ENCODE measurements at regions not wholly inside any gene's neighbourhood (a gene's known extent, or its start where the extent isn't known, plus 50 kb on each side); places are given as distances from the start of the nearest gene placed in this dataset.

DNA sequence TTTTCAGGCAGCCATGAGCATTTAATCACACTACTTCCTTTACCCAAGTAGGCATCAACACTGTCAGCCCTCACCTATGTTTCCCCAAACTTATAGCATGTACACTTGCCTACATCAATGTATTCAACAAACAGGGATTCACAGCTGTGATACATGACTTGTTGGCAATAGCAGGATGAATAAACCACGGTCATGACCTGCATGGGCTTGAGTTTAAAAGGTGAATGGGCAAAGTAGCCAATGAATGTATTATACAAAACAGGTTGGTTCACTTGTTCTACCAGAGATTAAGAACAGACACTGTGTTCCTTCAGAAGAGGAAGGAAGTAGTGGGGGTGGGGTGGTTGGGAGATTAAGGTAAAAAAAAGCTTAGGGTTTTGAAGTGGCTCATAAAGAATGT, 861.9 kb upstream of the SEMA6D start:
- Histone ChIP-seq H2AFZ (ENCODE audit: low read depth, low read length, severe bottlenecking) (no peak overlapping the region), H3K9me3 (ENCODE audit: insufficient read depth, low read length) (no peaks in the 10 kb centered on the region), H4K20me1 (ENCODE audit: low read depth, low read length) (no peaks in the 10 kb centered on the region), H3K36me3 (ENCODE audit: low read length) (no peaks in the 10 kb centered on the region), H3K9ac (ENCODE audit: low read length) (no peak overlapping the region), H3F3A (ENCODE audit: insufficient read depth) (no peaks in the 10 kb centered on the region), H3K9me2 (replicated peaks; ENCODE audit: insufficient read depth, low read length) (no peaks in the 10 kb centered on the region), H3K27ac (ENCODE audit: low read depth, low read length) (no peak overlapping the region), H3K4me3 (ENCODE audit: insufficient read depth, low read length, poor library complexity, severe bottlenecking) (no peak overlapping the region), H3K79me2 (ENCODE audit: insufficient read depth, low read length) (no peaks in the 10 kb centered on the region), H3K4me2 (ENCODE audit: low read depth, low read length, poor library complexity, severe bottlenecking) (no peak overlapping the region), H3K27me3 (ENCODE audit: low read length) (no peaks in the 10 kb centered on the region)
- no peak for TF ChIP-seq EZH2phosphoT487 (conservative IDR thresholded peaks at IDR 0.05; ENCODE audit: low read length)

DNA sequence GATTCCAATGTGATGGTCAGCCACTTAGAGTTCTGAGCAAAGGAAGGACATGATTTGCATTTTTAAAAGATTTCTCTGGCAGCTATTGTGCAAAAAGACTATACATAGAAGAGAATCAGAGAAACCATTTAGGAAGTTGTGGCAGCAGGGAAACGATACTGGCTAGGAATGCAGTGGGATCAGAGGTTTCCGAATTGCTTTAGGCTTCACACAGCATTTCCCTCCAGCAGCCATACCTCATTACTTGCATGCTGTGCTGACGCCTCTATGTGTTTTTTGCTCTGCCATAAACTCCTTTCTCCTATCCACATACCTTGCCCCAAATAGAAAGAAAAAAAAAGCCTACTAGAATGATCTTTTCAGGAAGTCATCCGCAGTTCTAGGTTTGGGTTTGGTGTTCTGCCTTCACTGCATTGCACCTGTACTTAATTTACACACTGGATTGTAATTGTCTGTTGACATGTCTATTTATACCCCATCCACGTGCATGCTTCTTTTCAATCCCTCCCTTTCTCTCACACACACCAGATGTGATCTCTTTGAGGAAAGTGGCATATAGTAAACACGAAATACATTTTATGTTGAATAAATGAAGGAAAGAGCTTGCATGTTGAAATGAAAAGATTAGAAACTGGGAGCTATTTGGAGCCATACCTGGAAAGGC, 860.3 kb upstream of the SEMA6D start:
- Histone ChIP-seq H3K79me2 (ENCODE audit: insufficient read depth, low read length) (no peaks in the 10 kb centered on the region), H3K36me3 (ENCODE audit: low read length) (no peaks in the 10 kb centered on the region), H3K9me3 (ENCODE audit: insufficient read depth, low read length) (no peaks in the 10 kb centered on the region), H3F3A (ENCODE audit: insufficient read depth) (no peaks in the 10 kb centered on the region), H4K20me1 (ENCODE audit: low read depth, low read length) (no peaks in the 10 kb centered on the region), H3K9ac (ENCODE audit: low read length) (no peak overlapping the region), H3K4me3 (ENCODE audit: insufficient read depth, low read length, poor library complexity, severe bottlenecking) (no peak overlapping the region), H3K27ac (ENCODE audit: low read depth, low read length) (no peak overlapping the region), H2AFZ (ENCODE audit: low read depth, low read length, severe bottlenecking) (no peak overlapping the region), H3K27me3 (ENCODE audit: low read length) (no peaks in the 10 kb centered on the region), H3K9me2 (replicated peaks; ENCODE audit: insufficient read depth, low read length) (no peaks in the 10 kb centered on the region), H3K4me2 (ENCODE audit: low read depth, low read length, poor library complexity, severe bottlenecking) (no peak overlapping the region)
- TF ChIP-seq, protein P1, sequence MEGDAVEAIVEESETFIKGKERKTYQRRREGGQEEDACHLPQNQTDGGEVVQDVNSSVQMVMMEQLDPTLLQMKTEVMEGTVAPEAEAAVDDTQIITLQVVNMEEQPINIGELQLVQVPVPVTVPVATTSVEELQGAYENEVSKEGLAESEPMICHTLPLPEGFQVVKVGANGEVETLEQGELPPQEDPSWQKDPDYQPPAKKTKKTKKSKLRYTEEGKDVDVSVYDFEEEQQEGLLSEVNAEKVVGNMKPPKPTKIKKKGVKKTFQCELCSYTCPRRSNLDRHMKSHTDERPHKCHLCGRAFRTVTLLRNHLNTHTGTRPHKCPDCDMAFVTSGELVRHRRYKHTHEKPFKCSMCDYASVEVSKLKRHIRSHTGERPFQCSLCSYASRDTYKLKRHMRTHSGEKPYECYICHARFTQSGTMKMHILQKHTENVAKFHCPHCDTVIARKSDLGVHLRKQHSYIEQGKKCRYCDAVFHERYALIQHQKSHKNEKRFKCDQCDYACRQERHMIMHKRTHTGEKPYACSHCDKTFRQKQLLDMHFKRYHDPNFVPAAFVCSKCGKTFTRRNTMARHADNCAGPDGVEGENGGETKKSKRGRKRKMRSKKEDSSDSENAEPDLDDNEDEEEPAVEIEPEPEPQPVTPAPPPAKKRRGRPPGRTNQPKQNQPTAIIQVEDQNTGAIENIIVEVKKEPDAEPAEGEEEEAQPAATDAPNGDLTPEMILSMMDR (IDR thresholded peaks at IDR 0.05; ENCODE audit: insufficient read depth, low read length, poor library complexity, severe bottlenecking): no peak
- no peak for TF ChIP-seq EZH2phosphoT487 (conservative IDR thresholded peaks at IDR 0.05; ENCODE audit: low read length)

DNA sequence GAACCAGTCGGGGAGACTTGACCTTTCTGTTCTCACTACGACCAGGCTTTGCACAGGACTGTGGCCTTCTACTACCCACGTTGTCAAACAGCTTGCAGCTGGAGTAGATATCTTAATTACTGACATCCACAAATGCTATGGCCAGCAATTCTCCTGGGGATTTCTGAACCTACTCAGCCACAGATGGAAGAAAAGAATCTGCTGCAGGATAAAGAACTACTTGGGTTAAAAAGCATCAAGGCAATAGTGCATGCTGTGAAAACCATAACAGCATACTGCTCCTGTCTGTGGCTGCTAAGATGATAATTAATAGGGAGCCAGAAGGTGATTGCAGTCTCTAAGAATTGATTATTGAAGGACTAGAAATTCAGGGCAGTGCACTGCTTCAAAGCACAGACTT, 859.2 kb upstream of the SEMA6D start:
- no peaks in the 10 kb centered on the region for H3K27me3 ChIP-seq (ENCODE audit: low read length)
- H3K27ac ChIP-seq (ENCODE audit: low read depth, low read length): no peak overlapping the region
- H3K79me2 ChIP-seq (ENCODE audit: insufficient read depth, low read length): no peaks in the 10 kb centered on the region
- H2AFZ ChIP-seq (ENCODE audit: low read depth, low read length, severe bottlenecking): no peak overlapping the region
- no peak overlapping the region for H3K4me2 ChIP-seq (ENCODE audit: low read depth, low read length, poor library complexity, severe bottlenecking)
- H3F3A ChIP-seq (ENCODE audit: insufficient read depth): no peaks in the 10 kb centered on the region
- no peaks in the 10 kb centered on the region for H3K9me2 ChIP-seq (replicated peaks; ENCODE audit: insufficient read depth, low read length)
- no peak for TF ChIP-seq EZH2phosphoT487 (conservative IDR thresholded peaks at IDR 0.05; ENCODE audit: low read length)
- TF ChIP-seq, protein P1 (IDR thresholded peaks at IDR 0.05; ENCODE audit: insufficient read depth, low read length, poor library complexity, severe bottlenecking): no peak
- no peak overlapping the region for H3K9ac ChIP-seq (ENCODE audit: low read length)
- no peaks in the 10 kb centered on the region for H4K20me1 ChIP-seq (ENCODE audit: low read depth, low read length)
- H3K9me3 ChIP-seq (ENCODE audit: insufficient read depth, low read length): no peaks in the 10 kb centered on the region
- no peak overlapping the region for H3K4me3 ChIP-seq (ENCODE audit: insufficient read depth, low read length, poor library complexity, severe bottlenecking)
- H3K36me3 ChIP-seq (ENCODE audit: low read length): no peaks in the 10 kb centered on the region

DNA sequence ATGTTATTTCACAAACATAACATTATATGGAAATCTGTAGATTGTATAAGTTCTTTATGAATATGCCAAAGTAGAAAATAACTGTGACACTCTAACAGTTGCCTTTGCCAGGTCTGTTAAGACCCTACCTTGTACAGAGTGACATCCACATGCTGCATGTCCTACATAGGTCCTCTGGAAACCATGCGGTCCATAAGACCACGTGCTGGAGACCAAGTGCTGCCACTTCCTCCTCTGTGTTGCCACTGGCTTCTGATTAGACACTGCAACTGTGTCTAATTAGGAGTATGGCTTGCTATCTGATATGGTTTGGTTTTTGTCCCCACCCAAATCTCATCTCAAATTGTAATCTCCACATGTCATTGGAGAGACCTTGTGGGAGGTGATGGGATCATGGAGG, 855.5 kb upstream of the SEMA6D start:
- Histone ChIP-seq H3K79me2 (ENCODE audit: insufficient read depth, low read length) (no peaks in the 10 kb centered on the region), H3K9me2 (replicated peaks; ENCODE audit: insufficient read depth, low read length) (no peaks in the 10 kb centered on the region), H3F3A (ENCODE audit: insufficient read depth) (no peaks in the 10 kb centered on the region), H3K36me3 (ENCODE audit: low read length) (no peaks in the 10 kb centered on the region), H3K9ac (ENCODE audit: low read length) (no peak overlapping the region), H3K27me3 (ENCODE audit: low read length) (no peaks in the 10 kb centered on the region), H3K4me2 (ENCODE audit: low read depth, low read length, poor library complexity, severe bottlenecking) (no peak overlapping the region), H4K20me1 (ENCODE audit: low read depth, low read length) (no peaks in the 10 kb centered on the region), H3K4me3 (ENCODE audit: insufficient read depth, low read length, poor library complexity, severe bottlenecking) (no peak overlapping the region), H3K27ac (ENCODE audit: low read depth, low read length) (no peak overlapping the region), H2AFZ (ENCODE audit: low read depth, low read length, severe bottlenecking) (no peak overlapping the region), H3K9me3 (ENCODE audit: insufficient read depth, low read length) (no peaks in the 10 kb centered on the region)
- TF ChIP-seq, protein P1 (IDR thresholded peaks at IDR 0.05; ENCODE audit: insufficient read depth, low read length, poor library complexity, severe bottlenecking): no peak
- TF ChIP-seq EZH2phosphoT487 (conservative IDR thresholded peaks at IDR 0.05; ENCODE audit: low read length): no peak

Measured in SU-DHL-6 (cell line).